Natural killer cell (primary cell): ENCODE measurements at regions not wholly inside any gene's neighbourhood (a gene's known extent, or its start where the extent isn't known, plus 50 kb on each side); places are given as distances from the start of the nearest gene placed in this dataset.

Experiments used
- ATAC-seq, 3 donors: fragments of 150-1000 bp in 2 of 3; fragments of 200-7000 bp in 1 of 3; cut with Tn5 transposase; 1 replicate in 1 of 3; 2 replicates in 2 of 3; pipeline ENCODE4 v1.10.0; 2021; ENCODE audit warnings: mild to moderate bottlenecking in 2 of 3, moderate library complexity in 2 of 3
- DNase-seq, 2 donors: peaks; one replicate each; pipeline versions ENCODE4 v3.0.0 to v3.0.0-alpha.2; 2013 to 2021; ENCODE audit warnings: mixed read lengths in 1 of 2
- H3K27ac ChIP-seq: one replicate; pipeline ENCODE4 v1.5.1; 2013; ENCODE audit warnings: mild to moderate bottlenecking, low read length
- H3K27me3 ChIP-seq: one replicate; pipeline ENCODE4 v1.6.1; 2013; ENCODE audit warnings: low read length; ENCODE audit not compliant: control insufficient read depth, insufficient read depth
- H3K36me3 ChIP-seq: one replicate; pipeline ENCODE4 v1.6.1; 2013; ENCODE audit warnings: low read length; ENCODE audit not compliant: control insufficient read depth, insufficient read depth
- H3K4me1 ChIP-seq: one replicate; pipeline ENCODE4 v1.6.1; 2013; ENCODE audit warnings: low read length; ENCODE audit not compliant: control insufficient read depth, insufficient read depth
- H3K4me3 ChIP-seq: one replicate; pipeline ENCODE4 v1.5.1; 2013; ENCODE audit warnings: low read length
- H3K9me3 ChIP-seq: one replicate; pipeline ENCODE4 v1.6.1; 2013; ENCODE audit warnings: low read length; ENCODE audit not compliant: control insufficient read depth, insufficient read depth
- H3K27ac Mint-ChIP-seq, 2 donors: one replicate each; pipeline ENCODE4 v1.8.0; 2022; ENCODE audit warnings: mild to moderate bottlenecking in 2 of 2, mixed read lengths in 2 of 2, moderate library complexity in 1 of 2
- H3K27me3 Mint-ChIP-seq, 2 donors: one replicate each; pipeline ENCODE4 v1.8.0; 2022; ENCODE audit warnings: low read depth in 2 of 2, mixed read lengths in 2 of 2
- H3K36me3 Mint-ChIP-seq: one replicate; pipeline ENCODE4 v1.8.0; 2022; ENCODE audit warnings: mixed read lengths
- H3K4me1 Mint-ChIP-seq, 2 donors: one replicate each; pipeline ENCODE4 v1.8.0; 2022; ENCODE audit warnings: mixed read lengths in 2 of 2
- H3K4me3 Mint-ChIP-seq: one replicate; pipeline ENCODE4 v1.8.0; 2022; ENCODE audit warnings: mild to moderate bottlenecking, moderate library complexity, mixed read lengths
- H3K9me3 Mint-ChIP-seq, 2 donors: one replicate each; pipeline ENCODE4 v1.8.0; 2022; ENCODE audit warnings: mixed read lengths in 2 of 2
- WGBS: methylation state at CpG from one replicate; pipeline ENCODE4 v1.1.7; 2013; ENCODE audit warnings: missing lambda C conversion rate; ENCODE audit not compliant: insufficient coverage; 5-methylcytosine and 5-hydroxymethylcytosine counted together
- intact Hi-C: fragments of 100-400 bp; cut with micrococcal nuclease; formaldehyde crosslinking; loops from one replicate; pipeline ENCODE4 v1.14.2; 2022
- TF ChIP-seq, protein P1 (sequence below): fragments of 200-600 bp; IDR thresholded peaks from one replicate; pipeline ENCODE4 v1.8.0; 2022; ENCODE audit warnings: antibody characterized with exemption

DNA sequence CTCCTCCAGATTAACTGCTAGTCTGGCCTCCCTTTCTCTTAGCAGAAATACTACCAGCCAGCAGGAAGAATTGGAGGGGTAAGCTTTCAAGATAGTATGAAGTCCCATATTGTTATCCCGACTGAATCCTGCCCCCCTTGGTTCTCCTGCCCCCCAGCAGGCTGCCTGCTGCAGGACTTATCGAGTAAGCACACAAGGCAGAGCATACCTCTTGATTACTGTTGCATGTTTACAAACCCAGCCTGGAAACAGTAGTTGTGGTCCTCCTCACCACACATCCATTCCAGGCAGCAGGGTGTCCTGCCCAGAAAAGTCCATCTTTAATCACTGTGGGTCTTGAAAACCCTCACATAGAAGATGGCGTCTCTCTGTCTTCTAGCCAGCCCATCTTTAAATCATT, 66.8 kb upstream of the PPP2R3A start:
- no peak for DNase-seq
- Mint-ChIP-seq H3K4me1 (no peaks in the 10 kb centered on the region), H3K36me3 (no peaks in the 10 kb centered on the region), H3K4me3 (no peak overlapping the region), H3K27ac (no peak overlapping the region), H3K27me3 (peaks cover 4 to 12% of the 10 kb centered on the region in 2 donors), H3K9me3 (no peaks in the 10 kb centered on the region)
- Histone ChIP-seq H3K4me1 (no peaks in the 10 kb centered on the region), H3K9me3 (no peaks in the 10 kb centered on the region), H3K27ac (no peak overlapping the region), H3K27me3 (peaks cover 3% of the 10 kb centered on the region), H3K36me3 (no peaks in the 10 kb centered on the region), H3K4me3 (no peak overlapping the region)
- ATAC-seq = no peak
- intact Hi-C loops = loop anchor here (10.0 kb wide), 1 partner anchor 1104 kb away; the partner anchor contains the start of gene EPHB1
- TF ChIP-seq, protein P1, sequence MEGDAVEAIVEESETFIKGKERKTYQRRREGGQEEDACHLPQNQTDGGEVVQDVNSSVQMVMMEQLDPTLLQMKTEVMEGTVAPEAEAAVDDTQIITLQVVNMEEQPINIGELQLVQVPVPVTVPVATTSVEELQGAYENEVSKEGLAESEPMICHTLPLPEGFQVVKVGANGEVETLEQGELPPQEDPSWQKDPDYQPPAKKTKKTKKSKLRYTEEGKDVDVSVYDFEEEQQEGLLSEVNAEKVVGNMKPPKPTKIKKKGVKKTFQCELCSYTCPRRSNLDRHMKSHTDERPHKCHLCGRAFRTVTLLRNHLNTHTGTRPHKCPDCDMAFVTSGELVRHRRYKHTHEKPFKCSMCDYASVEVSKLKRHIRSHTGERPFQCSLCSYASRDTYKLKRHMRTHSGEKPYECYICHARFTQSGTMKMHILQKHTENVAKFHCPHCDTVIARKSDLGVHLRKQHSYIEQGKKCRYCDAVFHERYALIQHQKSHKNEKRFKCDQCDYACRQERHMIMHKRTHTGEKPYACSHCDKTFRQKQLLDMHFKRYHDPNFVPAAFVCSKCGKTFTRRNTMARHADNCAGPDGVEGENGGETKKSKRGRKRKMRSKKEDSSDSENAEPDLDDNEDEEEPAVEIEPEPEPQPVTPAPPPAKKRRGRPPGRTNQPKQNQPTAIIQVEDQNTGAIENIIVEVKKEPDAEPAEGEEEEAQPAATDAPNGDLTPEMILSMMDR = no peak
- WGBS = 86% methylated on average over 3 of the region's 3 CpGs

DNA sequence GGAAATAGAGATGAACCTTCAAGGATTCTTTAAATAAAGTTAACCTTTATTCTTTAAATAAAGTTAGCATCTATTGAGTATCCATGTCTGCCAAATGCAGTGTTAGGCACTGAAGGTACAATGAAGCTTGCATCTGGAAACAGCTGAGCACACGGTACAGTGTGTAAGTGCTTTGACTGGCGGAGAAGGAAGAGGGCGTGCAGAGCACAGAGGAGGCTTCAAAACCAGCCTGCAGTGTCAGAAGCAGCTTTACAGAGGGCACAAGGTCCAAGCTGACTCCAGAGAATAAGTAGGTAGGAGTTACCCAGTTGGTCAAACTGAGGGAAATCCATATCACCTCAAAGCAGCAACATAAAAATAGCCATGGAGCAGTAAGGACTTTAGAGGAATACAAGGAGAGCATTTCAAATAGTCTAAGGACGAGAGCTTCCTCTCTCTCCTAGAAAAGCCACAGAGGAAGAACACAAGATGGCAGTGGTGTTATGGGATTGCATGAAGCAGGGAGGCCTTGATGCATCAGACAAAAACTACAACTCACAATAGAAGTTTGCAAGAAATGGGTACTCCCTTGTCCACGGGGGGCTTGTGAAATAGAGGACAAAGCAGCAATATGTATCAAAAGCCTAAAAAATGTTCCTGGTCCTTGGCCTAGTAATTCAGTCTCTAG, 60.3 kb upstream of the PPP2R3A start:
- intact Hi-C loops = no loop called here
- Histone ChIP-seq H3K9me3 (no peaks in the 10 kb centered on the region), H3K27ac (no peak overlapping the region), H3K4me3 (no peak overlapping the region), H3K4me1 (no peaks in the 10 kb centered on the region), H3K27me3 (peaks cover 3% of the 10 kb centered on the region), H3K36me3 (no peaks in the 10 kb centered on the region)
- DNase-seq (no peak), ATAC-seq (no peak)
- H3K27ac Mint-ChIP-seq = no peak overlapping the region
- no peaks in the 10 kb centered on the region for H3K36me3 Mint-ChIP-seq
- H3K4me3 Mint-ChIP-seq = no peak overlapping the region
- peaks cover 6 to 17% of the 10 kb centered on the region in 2 donors for H3K27me3 Mint-ChIP-seq
- H3K4me1 Mint-ChIP-seq = no peaks in the 10 kb centered on the region
- H3K9me3 Mint-ChIP-seq = no peaks in the 10 kb centered on the region
- WGBS = 77% methylated on average over 4 of the region's 5 CpGs
- TF ChIP-seq, protein P1 = no peak

DNA sequence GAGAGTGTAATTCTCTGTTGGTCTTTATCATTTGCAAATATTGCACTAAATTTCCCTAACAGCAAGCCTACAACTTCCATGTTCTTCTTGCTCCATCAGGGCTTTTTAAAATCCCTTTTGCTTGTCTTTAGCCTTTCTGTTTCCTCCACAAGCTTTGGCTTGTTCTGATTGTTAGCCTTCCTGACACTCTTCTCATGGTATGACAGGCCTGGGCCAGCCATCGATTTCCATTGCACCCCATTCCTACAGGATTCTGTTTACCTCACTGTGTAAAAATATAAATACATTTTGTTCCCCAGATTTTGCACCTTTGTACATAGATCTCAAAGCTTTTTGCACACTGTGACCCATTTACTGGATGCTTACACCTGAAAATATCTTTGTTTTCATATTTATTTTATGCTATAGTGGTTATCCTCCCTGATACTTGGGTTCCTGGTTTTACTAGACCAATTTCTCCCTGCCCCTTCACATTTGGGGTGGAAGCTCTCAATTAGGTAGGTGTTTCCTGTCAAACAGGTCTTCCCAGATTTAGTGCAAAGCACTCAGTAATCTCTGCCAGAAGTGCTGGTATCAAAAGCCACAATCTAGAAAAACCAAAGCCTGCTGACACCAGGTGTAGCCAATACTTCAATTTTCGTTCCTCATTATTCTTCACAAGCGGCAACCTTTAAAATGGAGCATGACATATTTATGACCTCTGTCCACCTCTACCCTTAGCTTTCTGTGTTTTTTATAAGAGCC, 57.9 kb upstream of the PPP2R3A start:
- 57% methylated on average over 3 of the region's 3 CpGs for WGBS
- TF ChIP-seq, protein P1 = no peak
- no peak overlapping the region for H3K4me3 ChIP-seq
- DNase-seq (no peak), ATAC-seq (no peak)
- H3K4me1 Mint-ChIP-seq = no peaks in the 10 kb centered on the region
- peaks cover 10 to 14% of the 10 kb centered on the region in 2 donors for H3K27me3 Mint-ChIP-seq
- H3K9me3 Mint-ChIP-seq = no peaks in the 10 kb centered on the region
- intact Hi-C loops = no loop called here
- no peaks in the 10 kb centered on the region for H3K36me3 Mint-ChIP-seq
- H3K27me3 ChIP-seq = no peaks in the 10 kb centered on the region
- H3K27ac Mint-ChIP-seq = no peak overlapping the region
- no peaks in the 10 kb centered on the region for H3K9me3 ChIP-seq
- H3K4me1 ChIP-seq = no peaks in the 10 kb centered on the region
- no peaks in the 10 kb centered on the region for H3K36me3 ChIP-seq
- H3K27ac ChIP-seq = no peak overlapping the region
- H3K4me3 Mint-ChIP-seq = no peak overlapping the region
